NCI-H345 treated with DMSO at 0.1 percent for 48 hours (cell line): ENCODE measurements at regions not wholly inside any gene's neighbourhood (a gene's known extent, or its start where the extent isn't known, plus 50 kb on each side); places are given as distances from the start of the nearest gene placed in this dataset.
A peak's percentile ranks its signal among the peaks of the same experiment; 100 is the strongest.

ENCODE experiments used
- DNase-seq: peaks from one replicate; lab custom pipeline; 2025; ENCODE audit not compliant: unreplicated experiment; lab: John Stamatoyannopoulos, UW

DNA sequence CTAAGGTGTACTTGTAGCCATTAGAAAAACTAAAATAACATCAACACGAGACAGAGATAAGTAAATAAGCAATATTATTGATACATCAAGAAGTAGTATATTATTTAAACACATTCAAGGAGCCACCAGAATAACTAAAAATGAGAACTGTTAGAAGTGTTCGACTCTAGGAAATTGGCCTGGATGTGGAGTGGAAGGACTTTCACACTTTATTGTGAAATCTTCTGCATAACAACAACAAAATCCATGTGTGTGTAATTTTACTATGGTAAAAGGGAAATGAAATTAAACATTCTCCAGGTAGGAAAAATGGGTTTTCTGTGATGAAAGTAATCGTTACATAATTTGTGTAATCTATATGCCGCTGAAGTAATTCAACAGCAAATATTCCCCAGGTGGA is 96.3 kb upstream of the RNF152 start:
- no peak for DNase-seq

DNA sequence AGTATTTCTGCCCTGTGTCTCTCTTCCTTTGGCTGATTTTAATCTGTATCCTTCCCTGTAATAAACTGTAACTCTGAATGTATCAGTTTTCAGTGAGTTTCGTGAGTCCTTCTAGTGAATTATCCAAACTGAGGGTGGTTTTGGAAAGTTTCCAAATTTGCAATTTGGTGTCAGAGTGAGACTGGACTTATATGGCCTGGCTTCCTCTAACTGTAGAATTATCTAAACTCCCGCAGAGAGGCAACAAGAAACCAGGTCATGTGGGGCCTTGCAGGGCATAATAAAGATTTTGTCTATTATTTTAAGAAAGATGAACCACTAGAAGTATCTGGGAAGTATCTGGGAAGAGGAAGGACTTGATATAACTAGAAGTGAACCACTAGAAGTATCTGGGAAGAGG is 95.3 kb upstream of the RNF152 start:
- DNase-seq = no peak

GRCh38 chr18:61985681-61986080 is 92.9 kb upstream of the RNF152 start:
- DNase-seq = no peak

GRCh38 chr18:61984349-61984748 is 91.5 kb upstream of the RNF152 start:
- no peak for DNase-seq

DNA sequence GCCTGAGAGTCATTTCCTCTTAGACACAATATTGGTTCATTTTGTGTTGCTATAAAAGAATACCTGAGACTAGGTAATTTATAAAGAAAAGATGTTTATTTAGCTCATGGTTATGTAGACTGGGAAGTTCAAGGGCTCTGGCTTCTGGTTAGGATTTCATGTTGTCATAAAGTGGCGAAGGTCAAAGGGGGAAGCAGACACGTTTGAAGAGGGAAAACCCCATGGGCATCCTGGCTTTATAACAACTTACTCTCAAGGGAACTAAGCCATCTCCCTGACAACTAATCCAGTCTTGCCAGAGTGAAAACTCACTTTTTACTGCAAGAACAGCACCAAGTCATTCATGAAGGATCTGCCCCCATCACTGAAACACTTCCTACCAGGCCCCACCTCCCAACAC is 89.7 kb upstream of the RNF152 start:
- no peak for DNase-seq

DNA sequence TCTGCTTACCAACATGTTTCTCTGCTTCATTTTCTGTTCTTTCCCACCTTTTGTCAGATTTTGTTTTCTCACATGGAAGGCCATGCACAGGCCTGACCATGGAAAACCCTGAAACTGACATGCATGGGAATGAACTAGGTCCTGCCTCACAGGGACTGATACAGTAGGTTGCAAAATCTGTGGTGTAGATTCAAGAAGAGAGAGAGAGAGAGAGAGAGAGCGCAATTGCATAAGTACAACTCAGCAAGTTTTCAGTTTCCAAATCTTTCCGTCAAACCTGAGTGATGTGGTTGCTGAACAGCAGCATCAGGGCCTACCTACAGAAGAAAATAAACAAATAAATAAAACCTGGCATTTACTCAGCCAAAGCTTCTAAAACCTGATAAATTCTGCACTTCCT is 87.5 kb upstream of the RNF152 start:
- no peak for DNase-seq

DNA sequence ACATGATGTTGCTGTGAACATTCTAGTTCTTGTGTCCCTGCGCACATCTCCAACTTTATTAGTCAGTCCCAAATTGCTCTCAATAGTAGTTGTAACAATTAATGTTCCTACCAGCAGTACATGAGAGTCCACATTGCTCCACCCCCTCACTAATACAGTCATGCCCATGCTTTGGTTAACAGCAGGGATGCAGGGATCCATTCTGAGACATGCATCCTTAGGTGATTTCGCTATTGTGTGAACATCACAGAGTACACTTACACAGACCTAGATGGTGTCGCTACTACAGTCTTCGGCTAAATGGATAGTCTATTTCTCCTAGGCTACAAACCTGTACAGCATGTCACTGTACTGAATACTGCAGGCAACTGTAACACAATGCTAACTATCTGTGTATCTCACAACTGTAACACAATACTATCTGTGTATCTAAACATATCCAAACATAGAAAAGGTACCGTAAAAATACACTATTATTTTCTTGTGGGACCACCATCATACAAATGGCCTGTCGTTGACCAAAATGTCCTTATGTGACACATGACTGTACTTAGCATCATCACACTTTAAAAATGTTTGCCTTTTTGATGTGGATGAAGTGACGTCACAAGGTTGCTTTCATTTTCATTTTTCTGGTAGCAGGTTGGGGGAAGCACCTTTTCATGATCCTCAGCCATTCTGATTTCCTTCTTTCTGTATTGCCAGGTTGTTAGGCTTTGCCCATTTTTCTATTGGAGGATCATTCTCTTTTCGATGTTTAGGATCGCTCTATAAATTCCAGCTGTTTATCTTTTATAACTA is 82.9 kb upstream of the RNF152 start:
- no peak for DNase-seq

DNA sequence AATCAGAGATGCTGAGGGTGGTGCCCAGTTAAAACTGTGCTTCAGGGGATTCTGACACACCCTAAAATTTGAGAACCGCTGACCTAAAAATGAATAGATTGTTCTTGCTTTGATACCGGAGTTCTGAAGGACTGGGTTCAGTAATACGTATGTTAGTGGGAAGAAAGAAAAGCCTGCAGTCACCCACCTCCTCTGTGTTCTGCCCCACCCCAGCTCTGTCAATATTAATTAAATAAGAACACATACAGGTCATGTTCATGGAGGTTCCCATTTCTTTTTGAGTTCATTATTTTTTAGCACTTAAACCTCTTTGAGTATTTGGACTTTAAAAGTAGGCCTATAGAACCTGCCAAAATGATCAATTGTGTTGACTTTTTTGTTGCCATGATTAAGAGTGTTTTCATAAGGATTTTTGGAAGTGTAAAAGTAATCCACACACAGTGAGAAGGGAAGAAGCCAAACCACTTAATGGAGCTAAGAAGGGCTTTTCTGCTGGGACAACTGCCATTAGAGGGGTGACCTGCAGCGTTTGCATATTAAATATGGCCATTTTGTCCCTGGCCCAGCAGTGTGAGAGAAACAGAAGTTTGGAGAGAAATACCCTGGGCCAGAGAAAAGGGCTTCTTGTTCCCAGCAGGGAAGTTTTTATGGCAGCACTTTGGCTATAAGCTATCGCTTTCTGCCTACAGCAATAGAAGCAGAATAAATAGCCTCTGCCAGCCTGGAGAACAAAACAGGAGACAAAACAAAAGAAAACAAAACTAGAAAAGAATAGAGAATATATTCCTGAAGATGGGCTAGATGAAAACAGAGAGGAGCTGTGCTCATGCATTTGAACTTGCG is 80.7 kb upstream of the RNF152 start:
- DNase-seq = peak; percentile 16

- DNase-seq = peak; percentile 35
Measured at GRCh38 chr18:61972389-61973264, 79.8 kb upstream of the RNF152 start.

DNA sequence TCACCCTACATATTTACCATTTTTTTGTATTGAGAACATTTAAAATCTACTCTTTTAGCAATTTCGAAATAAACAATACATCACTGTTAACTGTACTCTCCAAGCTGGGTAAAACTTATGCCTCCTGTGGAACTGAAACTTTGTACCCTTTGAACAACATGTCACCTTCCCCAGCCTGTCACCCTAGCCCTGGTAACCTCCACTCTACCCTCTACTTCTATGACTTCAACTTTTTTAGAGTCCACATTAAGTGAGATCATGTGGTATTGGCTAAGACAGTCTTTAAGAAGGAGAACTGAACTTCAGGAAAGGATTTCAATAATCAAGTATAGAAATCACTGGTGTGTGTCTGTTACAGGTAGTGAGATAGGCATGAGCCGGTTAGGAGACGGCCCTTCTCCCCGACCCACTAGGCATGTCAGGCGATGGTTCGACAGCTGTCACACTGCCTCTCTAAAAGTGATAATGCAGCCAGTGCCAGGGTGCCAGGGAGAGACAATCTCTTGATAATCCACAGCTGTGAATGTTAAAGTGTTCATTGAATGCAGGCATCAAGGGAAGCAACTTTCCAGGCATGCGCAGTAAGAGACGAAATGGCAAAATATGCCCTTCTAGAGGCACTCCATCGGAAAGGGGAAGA is 74.6 kb upstream of the RNF152 start:
- DNase-seq = no peak

DNA sequence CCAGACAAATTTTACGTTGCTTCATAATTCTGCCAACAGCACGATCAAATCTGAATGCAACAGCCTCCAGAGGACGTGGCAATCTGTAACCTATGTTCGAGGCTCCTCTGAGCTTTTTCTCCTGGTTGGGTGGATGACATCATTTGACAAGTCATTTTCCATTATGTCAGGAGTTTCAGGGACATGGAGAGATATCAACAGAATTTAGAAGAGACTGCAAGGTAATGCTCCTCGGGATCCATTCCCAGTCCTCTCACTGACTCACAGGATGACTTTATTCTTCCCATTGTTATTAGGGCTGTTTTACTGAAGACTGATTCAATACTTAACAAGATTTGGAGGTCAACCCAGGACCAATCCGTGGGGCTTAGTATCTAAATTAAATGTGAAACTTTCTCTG is 72.5 kb upstream of the RNF152 start:
- DNase-seq = no peak

- DNase-seq = no peak
Measured at GRCh38 chr18:61964616-61965015, 71.8 kb upstream of the RNF152 start.

DNA sequence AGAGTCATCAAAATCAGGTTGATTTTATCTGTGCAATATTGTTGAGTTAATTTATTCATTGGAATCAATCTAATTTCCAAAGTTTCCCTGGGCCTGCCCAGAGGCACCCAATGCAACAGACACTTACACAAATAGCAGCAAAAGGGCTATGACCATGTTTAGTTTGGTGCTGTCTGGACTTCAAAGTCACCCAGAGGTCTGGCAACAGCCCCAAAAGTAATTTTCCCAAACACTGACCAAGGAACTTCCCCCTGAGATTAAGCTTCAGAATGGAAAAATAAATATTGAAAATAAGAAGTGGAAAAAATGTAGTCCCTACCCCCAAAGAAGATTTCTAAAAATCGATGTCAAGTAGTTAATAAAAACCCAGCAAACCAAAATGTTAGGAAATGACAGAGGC is 70.9 kb upstream of the RNF152 start:
- no peak for DNase-seq

DNA sequence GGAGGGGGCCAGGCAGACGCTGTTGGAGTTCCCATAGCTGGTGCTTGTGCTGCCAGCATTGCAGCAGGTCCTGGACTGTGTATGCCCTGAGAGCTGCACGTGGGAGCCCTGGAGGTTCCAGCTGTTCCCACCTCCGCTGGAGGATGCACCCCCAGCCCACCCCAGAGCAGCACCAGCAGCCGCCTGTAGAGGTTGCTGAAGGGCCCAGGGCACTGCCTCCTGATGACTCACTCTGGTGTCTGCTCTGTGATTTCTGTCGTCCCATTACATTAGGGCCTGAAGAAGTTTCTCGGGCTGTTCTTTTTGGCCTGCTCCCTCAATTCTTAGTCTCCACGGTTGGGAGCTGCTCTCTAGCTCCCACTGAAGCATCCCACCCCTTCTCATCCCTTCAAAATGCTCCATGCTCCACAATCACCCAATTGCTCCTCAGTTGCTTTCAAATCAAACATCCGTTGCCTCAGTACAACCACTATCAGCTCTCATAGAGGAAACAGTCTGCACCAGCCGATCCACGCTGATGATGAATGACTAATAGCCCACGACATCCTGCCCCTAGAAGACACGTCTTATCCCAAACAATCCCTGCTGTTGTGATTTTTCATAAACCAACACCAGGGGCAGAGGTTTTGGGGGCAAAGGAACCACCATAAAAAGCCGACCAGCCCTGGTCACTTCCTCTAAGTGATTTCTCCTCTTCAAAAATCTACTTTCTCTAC is 65.2 kb upstream of the RNF152 start:
- DNase-seq = no peak

DNA sequence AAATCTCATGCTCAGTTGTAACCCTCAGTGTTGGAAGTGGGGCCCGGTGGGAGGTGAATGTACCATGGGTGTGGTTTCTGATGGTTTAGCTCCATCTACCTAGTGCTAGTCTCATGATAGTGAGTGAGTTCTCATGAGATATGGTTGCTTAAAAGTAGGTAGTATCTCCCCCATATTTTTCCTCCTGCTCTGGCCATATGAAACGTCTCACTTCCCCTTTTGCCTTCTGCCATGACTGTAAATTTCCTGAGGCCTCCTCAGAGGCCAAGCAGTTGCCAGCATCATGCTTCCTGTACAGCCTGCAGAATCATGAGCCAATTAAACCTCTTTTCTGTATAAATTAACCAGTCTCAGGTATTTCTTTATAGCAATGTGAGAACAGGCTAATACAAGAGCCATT is 62.8 kb upstream of the RNF152 start:
- no peak for DNase-seq

DNA sequence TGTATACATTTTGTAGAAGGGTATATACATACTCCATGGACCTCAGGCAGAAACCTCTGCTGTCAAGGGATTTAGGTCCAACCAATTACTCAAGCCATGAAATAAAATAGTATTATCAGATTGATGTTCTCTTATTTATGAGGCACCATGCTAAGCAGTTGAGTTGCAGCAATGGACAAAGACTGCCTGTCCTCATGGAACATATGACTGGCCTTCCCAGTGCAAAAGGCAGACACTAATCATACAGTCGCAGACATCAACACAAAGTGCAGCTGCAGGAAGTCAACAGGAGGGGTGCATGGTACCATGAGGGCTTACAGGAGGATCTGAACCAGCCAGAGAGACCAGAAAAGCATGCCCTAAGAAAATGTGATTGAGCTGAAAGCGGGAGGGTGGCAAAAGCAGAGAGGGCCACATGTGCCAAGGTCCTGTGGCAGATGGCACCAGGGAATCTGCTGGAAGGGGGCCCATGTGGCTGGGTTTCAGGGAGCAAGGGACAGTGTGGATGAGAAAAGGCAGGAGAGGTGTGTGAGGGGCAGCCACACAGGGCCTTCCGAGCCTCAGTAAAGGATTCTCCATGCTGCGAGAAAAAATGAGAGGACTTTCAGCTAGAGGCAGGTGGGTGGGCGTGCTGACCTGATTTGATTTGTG is 61.4 kb upstream of the RNF152 start:
- no peak for DNase-seq

- DNase-seq = no peak
Measured at GRCh38 chr18:61953641-61954040, 60.8 kb upstream of the RNF152 start.

DNA sequence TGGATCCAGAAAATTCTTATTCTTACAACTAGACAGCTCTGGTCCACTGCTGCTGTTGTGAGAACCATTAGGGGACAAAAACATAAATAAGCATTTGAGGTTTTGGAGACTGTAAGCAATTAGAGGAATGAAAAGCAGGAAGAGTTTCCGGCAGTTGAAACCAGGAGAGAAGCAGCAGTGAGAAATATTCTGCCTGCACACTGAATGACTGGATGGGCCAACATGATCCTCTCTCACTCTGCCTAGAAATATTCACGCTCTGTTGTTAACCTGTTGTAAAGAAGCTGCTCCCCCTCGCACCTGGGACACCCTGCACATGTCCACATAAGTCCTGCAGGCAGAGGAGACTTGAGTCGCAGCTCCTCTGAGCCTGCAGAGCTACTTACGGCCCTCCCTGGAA is 60.4 kb upstream of the RNF152 start:
- DNase-seq = no peak

- no peak for DNase-seq
Measured at GRCh38 chr18:61951396-61951795, 58.6 kb upstream of the RNF152 start.

DNA sequence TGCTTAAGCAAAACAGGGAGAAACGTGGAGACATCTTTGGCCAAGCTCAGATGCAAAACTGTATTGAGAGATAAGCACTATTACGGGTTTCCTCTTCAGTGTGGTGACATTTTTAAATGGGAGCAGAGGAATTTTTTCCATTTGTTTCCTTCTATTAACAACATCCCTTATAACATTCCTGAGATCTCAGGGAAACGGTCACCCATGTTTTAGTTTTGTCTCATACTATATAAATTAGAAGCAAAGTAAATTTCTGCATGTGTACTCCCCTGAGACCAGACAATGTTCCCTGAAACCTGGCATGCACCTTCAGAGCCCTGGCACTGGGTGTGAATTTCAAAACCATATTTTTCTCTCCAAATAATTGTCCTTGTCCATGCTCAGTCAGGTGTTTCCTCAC is 57.6 kb upstream of the RNF152 start:
- no peak for DNase-seq
